ENCODE measurements at regions not wholly inside any gene's neighbourhood (a gene's known extent, or its start where the extent isn't known, plus 50 kb on each side); places are given as distances from the start of the nearest gene placed in this dataset.
"Not testable (repeated sequence)": the region's sequence is repeated elsewhere in the genome, so short reads cannot be mapped to it uniquely, and the experiment has no call there.

DNA sequence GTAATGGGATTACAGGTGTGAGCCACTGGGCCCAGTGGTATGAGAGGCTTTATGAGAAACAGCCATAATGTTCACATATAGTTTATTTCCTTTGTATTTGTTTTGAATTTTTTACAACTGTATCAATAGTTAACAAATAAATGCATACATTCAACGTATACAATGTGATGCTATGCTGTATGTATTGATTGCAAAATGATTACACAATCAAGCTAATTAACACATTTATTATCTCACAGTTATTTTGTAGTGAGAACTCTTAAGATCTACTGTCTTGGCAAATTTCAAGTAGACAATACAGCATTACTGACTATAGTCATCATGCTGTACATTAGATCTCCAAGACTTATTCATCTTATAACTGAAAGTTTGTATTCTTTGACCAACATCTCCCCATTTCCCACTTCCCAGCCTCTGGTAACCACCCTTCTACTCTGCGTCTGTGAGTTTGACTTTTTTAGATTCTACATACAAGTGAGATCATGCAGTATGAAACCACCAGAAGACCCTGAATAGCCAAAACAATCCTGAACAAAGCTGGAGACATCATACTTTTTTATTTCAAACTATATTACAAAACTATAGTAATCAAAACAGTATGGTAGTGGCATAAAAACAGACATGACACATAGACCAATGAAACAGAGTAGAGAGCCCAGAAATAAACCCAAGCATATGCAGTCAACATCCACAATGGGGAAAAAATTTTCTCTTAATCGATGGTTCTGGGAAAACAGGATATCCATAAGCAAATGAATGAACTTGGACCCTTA, 157.2 kb upstream of the RREB1 start:
- Histone ChIP-seq H3K9me2 (replicated peaks; ENCODE audit: insufficient read depth) (no peaks in the 10 kb centered on the region), H3K4me1 (ENCODE audit: insufficient read depth) (peaks cover 9% of the 10 kb centered on the region), H2AFZ (no peak overlapping the region), H3K79me2 (no peaks in the 10 kb centered on the region), H3K27ac (no peak overlapping the region), H3K27me3 (no peaks in the 10 kb centered on the region), H4K20me1 (ENCODE audit: insufficient read depth, poor library complexity, severe bottlenecking) (no peaks in the 10 kb centered on the region), H3K4me2 (no peak overlapping the region), H3K36me3 (replicated peaks; ENCODE audit: insufficient read depth, low read depth) (no peaks in the 10 kb centered on the region), H3K9me3 (ENCODE audit: low read depth) (peaks cover 7% of the 10 kb centered on the region), H3K4me3 (no peak overlapping the region)
- no peak for TF ChIP-seq EZH2phosphoT487 (IDR thresholded peaks at IDR 0.05; ENCODE audit: low read depth, severe bottlenecking, unreplicated experiment)
- TF ChIP-seq, protein P1, sequence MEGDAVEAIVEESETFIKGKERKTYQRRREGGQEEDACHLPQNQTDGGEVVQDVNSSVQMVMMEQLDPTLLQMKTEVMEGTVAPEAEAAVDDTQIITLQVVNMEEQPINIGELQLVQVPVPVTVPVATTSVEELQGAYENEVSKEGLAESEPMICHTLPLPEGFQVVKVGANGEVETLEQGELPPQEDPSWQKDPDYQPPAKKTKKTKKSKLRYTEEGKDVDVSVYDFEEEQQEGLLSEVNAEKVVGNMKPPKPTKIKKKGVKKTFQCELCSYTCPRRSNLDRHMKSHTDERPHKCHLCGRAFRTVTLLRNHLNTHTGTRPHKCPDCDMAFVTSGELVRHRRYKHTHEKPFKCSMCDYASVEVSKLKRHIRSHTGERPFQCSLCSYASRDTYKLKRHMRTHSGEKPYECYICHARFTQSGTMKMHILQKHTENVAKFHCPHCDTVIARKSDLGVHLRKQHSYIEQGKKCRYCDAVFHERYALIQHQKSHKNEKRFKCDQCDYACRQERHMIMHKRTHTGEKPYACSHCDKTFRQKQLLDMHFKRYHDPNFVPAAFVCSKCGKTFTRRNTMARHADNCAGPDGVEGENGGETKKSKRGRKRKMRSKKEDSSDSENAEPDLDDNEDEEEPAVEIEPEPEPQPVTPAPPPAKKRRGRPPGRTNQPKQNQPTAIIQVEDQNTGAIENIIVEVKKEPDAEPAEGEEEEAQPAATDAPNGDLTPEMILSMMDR (IDR thresholded peaks at IDR 0.05; ENCODE audit: poor library complexity): no peak
- TF ChIP-seq EZH2 (IDR thresholded peaks at IDR 0.05; ENCODE audit: borderline replicate concordance): no peak
- WGBS (ENCODE audit: low lambda C conversion rate, missing lambda C conversion rate): 61% methylated on average over 3 of the region's 3 CpGs
- no peak for DNase-seq (ENCODE audit: low spot score)

GRCh38 chr6:6951355-6951754, 156.4 kb upstream of the RREB1 start:
- H3K4me3 ChIP-seq: no peak overlapping the region
- no peak for DNase-seq (ENCODE audit: low spot score)
- no peak overlapping the region for H3K4me2 ChIP-seq
- no peaks in the 10 kb centered on the region for H3K27me3 ChIP-seq
- 97% methylated on average over 3 of the region's 3 CpGs for WGBS (ENCODE audit: low lambda C conversion rate, missing lambda C conversion rate)
- H4K20me1 ChIP-seq (ENCODE audit: insufficient read depth, poor library complexity, severe bottlenecking): no peaks in the 10 kb centered on the region
- no peak overlapping the region for H2AFZ ChIP-seq
- no peaks in the 10 kb centered on the region for H3K9me2 ChIP-seq (replicated peaks; ENCODE audit: insufficient read depth)
- no peaks in the 10 kb centered on the region for H3K79me2 ChIP-seq
- peaks cover 7% of the 10 kb centered on the region for H3K9me3 ChIP-seq (ENCODE audit: low read depth)
- no peak for TF ChIP-seq EZH2 (IDR thresholded peaks at IDR 0.05; ENCODE audit: borderline replicate concordance)
- no peak for TF ChIP-seq EZH2phosphoT487 (IDR thresholded peaks at IDR 0.05; ENCODE audit: low read depth, severe bottlenecking, unreplicated experiment)
- TF ChIP-seq, protein P1 (IDR thresholded peaks at IDR 0.05; ENCODE audit: poor library complexity): no peak
- no peaks in the 10 kb centered on the region for H3K36me3 ChIP-seq (replicated peaks; ENCODE audit: insufficient read depth, low read depth)
- H3K4me1 ChIP-seq (ENCODE audit: insufficient read depth): peaks cover 8% of the 10 kb centered on the region
- H3K27ac ChIP-seq: no peak overlapping the region

DNA sequence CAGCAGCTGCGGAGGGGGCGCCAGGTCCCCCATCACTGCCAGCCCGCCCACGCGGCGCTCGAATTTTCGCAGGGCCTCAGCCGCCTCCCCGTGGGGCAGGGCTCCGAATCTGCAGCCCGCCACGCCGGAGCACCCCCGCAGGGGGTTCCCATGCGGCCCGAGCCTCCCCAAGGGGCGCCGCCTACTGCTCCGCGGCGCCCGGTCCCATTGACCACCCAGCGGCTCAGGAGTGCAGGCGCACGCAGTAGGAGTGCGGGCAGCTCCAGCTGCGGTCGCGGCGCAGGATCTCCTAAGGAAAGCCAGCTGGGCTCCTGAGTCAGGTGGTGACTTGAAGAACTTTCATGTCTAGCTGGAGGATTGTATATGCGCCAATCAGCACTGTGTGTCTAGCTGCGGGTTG, 155.3 kb upstream of the RREB1 start:
- 98% methylated on average over 29 of the region's 33 CpGs for WGBS (ENCODE audit: low lambda C conversion rate, missing lambda C conversion rate)
- no peak overlapping the region for H2AFZ ChIP-seq
- DNase-seq (ENCODE audit: low spot score): no peak
- no peaks in the 10 kb centered on the region for H3K27me3 ChIP-seq
- H3K9me2 ChIP-seq (replicated peaks; ENCODE audit: insufficient read depth): no peaks in the 10 kb centered on the region
- no peak overlapping the region for H3K27ac ChIP-seq
- H3K79me2 ChIP-seq: no peaks in the 10 kb centered on the region
- H3K4me2 ChIP-seq: no peak overlapping the region
- no peak overlapping the region for H3K4me3 ChIP-seq
- peaks cover 7% of the 10 kb centered on the region for H3K9me3 ChIP-seq (ENCODE audit: low read depth)
- no peaks in the 10 kb centered on the region for H4K20me1 ChIP-seq (ENCODE audit: insufficient read depth, poor library complexity, severe bottlenecking)
- TF ChIP-seq EZH2 (IDR thresholded peaks at IDR 0.05; ENCODE audit: borderline replicate concordance) (no peak), EZH2phosphoT487 (IDR thresholded peaks at IDR 0.05; ENCODE audit: low read depth, severe bottlenecking, unreplicated experiment) (no peak)
- TF ChIP-seq, protein P1 (IDR thresholded peaks at IDR 0.05; ENCODE audit: poor library complexity): no peak
- no peaks in the 10 kb centered on the region for H3K36me3 ChIP-seq (replicated peaks; ENCODE audit: insufficient read depth, low read depth)
- H3K4me1 ChIP-seq (ENCODE audit: insufficient read depth): no peaks in the 10 kb centered on the region

- not testable (repeated sequence) for H3K9me2 ChIP-seq (replicated peaks; ENCODE audit: insufficient read depth); H4K20me1 ChIP-seq (ENCODE audit: insufficient read depth, poor library complexity, severe bottlenecking); H3K4me1 ChIP-seq (ENCODE audit: insufficient read depth); H3K4me2 ChIP-seq; H3K4me3 ChIP-seq; DNase-seq (ENCODE audit: low spot score); H3K27ac ChIP-seq; H3K27me3 ChIP-seq; H3K9me3 ChIP-seq (ENCODE audit: low read depth); H2AFZ ChIP-seq; H3K79me2 ChIP-seq; H3K36me3 ChIP-seq (replicated peaks; ENCODE audit: insufficient read depth, low read depth)
- WGBS (ENCODE audit: low lambda C conversion rate, missing lambda C conversion rate): 84% methylated on average over 6 of the region's 6 CpGs
Observed at GRCh38 chr6:6952927-6953326, 154.8 kb upstream of the RREB1 start.
